ENCODE measurements at regions not wholly inside any gene's neighbourhood (a gene's known extent, or its start where the extent isn't known, plus 50 kb on each side); places are given as distances from the start of the nearest gene placed in this dataset.

GRCh38 chr17:6910987-6911603 lies 79.6 kb upstream of the TEKT1 start:
- TF ChIP-seq POLR2A (IDR thresholded peaks at IDR 0.05; ENCODE audit: insufficient read depth in 1 of 2, low read depth in 2 of 2, low read length in 2 of 2) (no peak), MAX (IDR thresholded peaks at IDR 0.05) (no peak), ZNF639 (CRISPR knock-in tag; conservative IDR thresholded peaks at IDR 0.05) (no peak), ZSCAN5A (CRISPR knock-in tag; IDR thresholded peaks at IDR 0.05; ENCODE audit: borderline replicate concordance) (no peak), NCOA2 (CRISPR knock-in tag; IDR thresholded peaks at IDR 0.05) (no peak), EZH2 (conservative IDR thresholded peaks at IDR 0.05; ENCODE audit: low read depth, low read length) (no peak), AGO1 (IDR thresholded peaks at IDR 0.05; ENCODE audit: low read depth, low read length, poor library complexity, severe bottlenecking) (no peak), SRF (IDR thresholded peaks at IDR 0.05; ENCODE audit: low read depth, low read length) (no peak), REPIN1 (CRISPR knock-in tag; IDR thresholded peaks at IDR 0.05; ENCODE audit: borderline replicate concordance, low read depth) (no peak), NFYB (CRISPR knock-in tag; IDR thresholded peaks at IDR 0.05) (no peak), ZNF24 (IDR thresholded peaks at IDR 0.05) (no peak), CTCF (CRISPR knock-in tag; IDR thresholded peaks at IDR 0.05) (peak; percentile 62)

All from HepG2 (cell line).